Thymus (tissue), 11 donors: ENCODE measurements at regions not wholly inside any gene's neighbourhood (a gene's known extent, or its start where the extent isn't known, plus 50 kb on each side); places are given as distances from the start of the nearest gene placed in this dataset.
A peak's percentile ranks its signal among the peaks of the same experiment; 100 is the strongest.

Source experiments
- DNase-seq, 9 donors: peaks; one replicate each; pipeline ENCODE4 v3.0.0-alpha.2; 2013; ENCODE audit warnings: low spot score in 9 of 9, low read depth in 6 of 9, missing footprints in 1 of 9
- H3K27ac ChIP-seq, 2 donors: one replicate each; pipeline ENCODE4 v1.5.1; 2013; ENCODE audit warnings: control low read depth in 1 of 2, low read depth in 1 of 2, low read length in 1 of 2, mild to moderate bottlenecking in 1 of 2, moderate library complexity in 1 of 2
- H3K27me3 ChIP-seq, 2 donors: one replicate each; pipeline ENCODE4 v1.5.1; 2013; ENCODE audit warnings: low read length in 1 of 2; ENCODE audit not compliant: control insufficient read depth in 2 of 2, insufficient read depth in 1 of 2
- H3K36me3 ChIP-seq, 2 donors: one replicate each; pipeline ENCODE4 v1.5.1; 2013; ENCODE audit warnings: low read length in 1 of 2, mild to moderate bottlenecking in 1 of 2, moderate library complexity in 1 of 2; ENCODE audit not compliant: control insufficient read depth in 2 of 2, insufficient read depth in 2 of 2
- H3K4me1 ChIP-seq, 2 donors: one replicate each; pipeline ENCODE4 v1.5.1; 2013; ENCODE audit warnings: low read length in 2 of 2; ENCODE audit not compliant: control insufficient read depth in 2 of 2, insufficient read depth in 2 of 2
- H3K4me3 ChIP-seq, 2 donors: one replicate each; pipeline ENCODE4 v1.5.1; 2013; ENCODE audit warnings: low read length in 2 of 2, control low read depth in 1 of 2, mild to moderate bottlenecking in 1 of 2
- H3K9me3 ChIP-seq, 2 donors: one replicate each; pipeline ENCODE4 v1.5.1; 2013; ENCODE audit warnings: low read length in 1 of 2, mild to moderate bottlenecking in 1 of 2; ENCODE audit not compliant: control insufficient read depth in 2 of 2, insufficient read depth in 1 of 2
- WGBS: extraction: QIAGEN DNeasy Blood & Tissue Kit; methylation state at CpG from one replicate; pipeline ENCODE4 v1.1.7; 2013; 5-methylcytosine and 5-hydroxymethylcytosine counted together
- donor health status: healthy.

DNA sequence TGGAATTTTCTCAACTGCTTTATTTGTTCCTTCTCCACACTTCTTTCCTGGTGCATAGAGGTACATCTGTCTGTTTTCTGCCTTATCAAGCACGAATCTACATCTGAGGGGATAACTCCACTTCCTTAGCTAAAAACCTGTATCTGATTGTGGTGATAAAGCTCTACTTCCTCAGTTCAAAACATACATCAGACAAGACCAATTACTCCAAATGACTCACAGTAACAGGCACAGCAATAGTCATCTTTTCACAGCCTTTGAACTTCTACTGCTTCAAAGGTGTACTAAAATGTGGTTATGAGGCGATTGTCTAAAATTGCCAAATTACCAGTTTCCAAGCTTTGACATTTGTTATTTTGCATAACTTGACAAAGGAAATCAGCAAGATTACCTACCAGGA is 803.6 kb upstream of the ZEB2 start:
- WGBS, result 7% methylated on average over 2 of the region's 2 CpGs
- H3K36me3 ChIP-seq, result no peaks in the 10 kb centered on the region
- DNase-seq, result peak; percentile 12 to 72 (median 34)
- no peaks in the 10 kb centered on the region for H3K27me3 ChIP-seq
- H3K4me1 ChIP-seq, result peaks cover 0 to 8% of the 10 kb centered on the region in 2 donors
- H3K4me3 ChIP-seq, result no peak overlapping the region
- no peaks in the 10 kb centered on the region for H3K9me3 ChIP-seq
- no peak overlapping the region for H3K27ac ChIP-seq

DNA sequence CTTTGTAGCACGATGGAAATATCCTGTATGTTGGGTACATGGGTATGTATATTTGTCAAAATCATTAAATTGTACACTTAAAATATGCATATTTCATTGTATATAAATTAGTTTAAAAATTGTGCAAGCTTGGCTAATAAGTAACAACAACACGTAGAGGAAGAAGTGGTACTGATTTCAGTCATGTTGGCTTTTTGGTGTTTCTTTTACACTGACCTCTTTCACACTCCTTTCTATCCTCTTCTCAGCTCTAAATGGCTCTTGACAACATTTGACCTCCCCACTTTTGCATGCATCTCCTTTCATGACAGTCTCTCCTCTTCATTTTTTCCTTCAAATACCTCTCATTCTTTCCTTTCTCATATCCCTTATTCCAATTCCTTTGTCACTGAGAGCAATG is 801.4 kb upstream of the ZEB2 start:
- peaks cover 0 to 8% of the 10 kb centered on the region in 2 donors for H3K4me1 ChIP-seq
- no peak for DNase-seq
- no peak overlapping the region for H3K4me3 ChIP-seq
- H3K27ac ChIP-seq, result no peak overlapping the region
- no peaks in the 10 kb centered on the region for H3K36me3 ChIP-seq
- no peaks in the 10 kb centered on the region for H3K9me3 ChIP-seq
- H3K27me3 ChIP-seq, result no peaks in the 10 kb centered on the region
- WGBS, result 94% methylated on average over 2 of the region's 2 CpGs

DNA sequence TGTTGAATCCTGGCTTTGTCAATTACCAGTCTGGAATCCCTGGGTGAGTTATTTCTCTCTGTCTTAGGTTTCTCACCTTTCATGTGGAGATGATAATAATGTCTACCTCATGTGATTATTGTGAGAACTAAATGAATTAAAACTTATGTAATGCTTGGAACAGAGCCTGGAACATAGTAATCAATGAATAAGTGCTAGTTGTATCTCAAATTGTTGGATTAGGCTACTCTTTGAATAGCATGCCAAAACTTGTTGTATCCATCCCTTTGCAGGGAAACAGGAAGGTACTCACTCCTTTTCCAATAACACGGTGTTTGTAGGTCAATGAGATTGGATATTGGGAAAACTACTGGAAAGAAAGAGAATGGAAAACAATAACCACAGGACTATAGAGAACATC is 796.6 kb upstream of the ZEB2 start:
- H3K27me3 ChIP-seq, result no peaks in the 10 kb centered on the region
- H3K9me3 ChIP-seq, result peaks cover 0 to 4% of the 10 kb centered on the region in 2 donors
- H3K36me3 ChIP-seq, result no peaks in the 10 kb centered on the region
- no peak overlapping the region for H3K27ac ChIP-seq
- DNase-seq, result no peak
- no peaks in the 10 kb centered on the region for H3K4me1 ChIP-seq
- H3K4me3 ChIP-seq, result no peak overlapping the region
- whole genome bisulfite sequencing, result 99% methylated on average over 1 of the region's 1 CpG

DNA sequence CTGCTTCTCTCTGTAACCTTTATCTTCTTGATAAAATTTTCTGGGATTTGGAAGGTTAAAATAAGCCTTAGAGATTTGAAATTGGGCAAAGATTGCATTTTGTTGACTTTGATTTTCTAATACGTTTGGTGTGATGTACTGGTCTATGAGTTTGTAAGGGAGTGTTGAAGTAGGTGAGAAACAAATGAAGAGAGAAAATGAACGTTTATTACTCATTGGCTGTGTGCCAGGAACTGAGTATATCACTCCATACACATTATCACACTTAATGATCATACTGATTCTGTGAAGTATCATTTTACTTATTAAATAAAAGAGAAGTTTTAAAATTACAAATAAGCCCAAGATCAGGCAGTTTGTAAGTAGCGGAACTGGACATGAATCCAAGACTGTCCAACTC is 795.1 kb upstream of the ZEB2 start:
- H3K27me3 ChIP-seq, result no peaks in the 10 kb centered on the region
- H3K4me1 ChIP-seq, result no peaks in the 10 kb centered on the region
- no peak for DNase-seq
- H3K27ac ChIP-seq, result no peak overlapping the region
- peaks cover 0 to 4% of the 10 kb centered on the region in 2 donors for H3K9me3 ChIP-seq
- 90% methylated on average over 3 of the region's 3 CpGs for WGBS
- H3K36me3 ChIP-seq, result no peaks in the 10 kb centered on the region
- no peak overlapping the region for H3K4me3 ChIP-seq

DNA sequence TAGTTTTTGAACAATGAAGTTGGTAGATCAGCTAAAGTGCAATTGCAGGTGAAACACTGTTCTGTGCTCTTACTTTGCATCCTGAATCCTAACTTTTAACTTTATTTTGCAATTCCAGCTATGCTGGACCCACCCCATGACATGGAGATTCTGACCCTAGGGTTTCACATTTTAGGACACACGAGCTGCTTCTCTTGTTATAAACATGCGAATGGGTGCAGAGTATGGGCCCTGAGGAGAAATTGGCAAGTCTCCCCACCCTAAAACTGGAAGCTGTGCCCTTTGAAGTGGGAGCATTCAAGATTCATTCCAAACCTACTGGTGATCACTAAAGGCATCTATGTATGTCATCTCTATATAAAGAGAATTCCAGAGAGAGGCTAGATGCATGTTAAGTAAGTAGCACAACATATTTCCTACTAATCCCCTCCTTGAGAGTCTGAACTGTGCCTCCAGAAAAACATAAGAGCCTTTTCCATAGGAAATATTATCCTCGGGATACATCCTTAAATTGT is 794.3 kb upstream of the ZEB2 start:
- WGBS, result 97% methylated on average over 3 of the region's 3 CpGs
- H3K36me3 ChIP-seq, result no peaks in the 10 kb centered on the region
- H3K9me3 ChIP-seq, result peaks cover 0 to 4% of the 10 kb centered on the region in 2 donors
- DNase-seq, result no peak
- no peaks in the 10 kb centered on the region for H3K27me3 ChIP-seq
- H3K4me3 ChIP-seq, result no peak overlapping the region
- no peaks in the 10 kb centered on the region for H3K4me1 ChIP-seq
- H3K27ac ChIP-seq, result no peak overlapping the region

DNA sequence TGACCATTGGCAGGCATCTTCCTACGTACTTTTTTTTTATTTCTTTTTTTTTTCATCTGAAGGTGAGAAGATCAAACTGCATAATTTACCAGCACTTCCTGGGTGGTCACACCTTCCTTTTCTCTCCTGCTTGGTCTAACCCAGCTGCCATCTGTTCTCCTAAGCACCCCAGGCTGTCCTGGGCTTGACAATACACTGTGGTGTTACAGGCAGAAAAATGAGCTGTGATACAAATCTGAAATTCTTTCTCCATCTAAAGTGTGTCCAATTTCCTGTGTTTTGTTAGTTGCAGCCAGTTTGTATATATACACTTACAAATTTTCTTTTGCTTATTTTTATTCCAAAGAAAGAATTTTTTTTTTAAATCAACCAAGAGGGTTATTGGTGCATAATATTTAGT is 786.0 kb upstream of the ZEB2 start:
- Histone ChIP-seq H3K4me3 (no peak overlapping the region), H3K4me1 (no peaks in the 10 kb centered on the region), H3K27ac (no peak overlapping the region), H3K27me3 (no peaks in the 10 kb centered on the region), H3K36me3 (no peaks in the 10 kb centered on the region), H3K9me3 (no peaks in the 10 kb centered on the region)
- WGBS, result 53% methylated on average over 1 of the region's 1 CpG
- no peak for DNase-seq

DNA sequence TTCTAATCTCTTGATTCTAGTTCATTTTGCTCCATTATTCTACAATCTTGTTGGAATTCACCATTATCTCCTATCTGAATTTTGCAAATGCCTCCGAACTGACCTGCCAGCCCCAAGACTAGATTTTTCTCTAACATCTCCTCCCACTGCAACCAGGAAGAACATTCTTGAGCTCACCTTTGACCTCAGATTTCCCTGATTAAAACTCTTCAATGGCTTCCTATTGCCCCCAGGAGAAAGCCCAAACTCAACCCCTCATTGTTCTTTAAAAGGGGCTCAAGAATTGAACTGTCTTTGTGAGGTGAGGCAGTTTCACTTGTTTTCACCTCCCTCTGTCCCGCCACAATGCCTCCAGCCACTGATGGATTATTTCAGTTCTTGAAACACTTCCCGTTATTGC is 784.6 kb upstream of the ZEB2 start:
- DNase-seq, result no peak
- Histone ChIP-seq H3K4me1 (no peaks in the 10 kb centered on the region), H3K4me3 (no peak overlapping the region), H3K27me3 (no peaks in the 10 kb centered on the region), H3K27ac (no peak overlapping the region), H3K36me3 (no peaks in the 10 kb centered on the region), H3K9me3 (no peaks in the 10 kb centered on the region)
- WGBS, result 99% methylated on average over 3 of the region's 3 CpGs

DNA sequence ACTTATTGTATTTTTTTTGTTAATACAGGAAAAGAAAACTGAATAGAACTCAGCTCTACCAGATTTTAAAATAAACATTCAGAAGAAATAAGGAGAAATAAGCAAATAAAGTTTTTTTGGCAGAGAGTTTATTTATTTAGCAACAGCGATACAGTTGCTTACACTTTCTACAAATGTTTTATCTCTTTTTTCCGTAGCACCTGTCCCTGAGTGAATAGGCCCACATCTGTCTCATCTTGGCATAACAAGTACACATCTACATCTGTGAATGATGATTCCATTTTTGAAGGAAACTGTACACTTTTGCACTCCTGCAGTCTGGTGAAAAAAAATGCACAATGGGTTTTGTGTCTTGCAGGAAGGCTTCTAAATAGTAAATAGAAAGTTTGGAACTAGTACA is 783.6 kb upstream of the ZEB2 start:
- H3K4me1 ChIP-seq, result no peaks in the 10 kb centered on the region
- 96% methylated on average over 2 of the region's 2 CpGs for WGBS
- no peaks in the 10 kb centered on the region for H3K36me3 ChIP-seq
- DNase-seq, result no peak
- H3K4me3 ChIP-seq, result no peak overlapping the region
- H3K9me3 ChIP-seq, result no peaks in the 10 kb centered on the region
- no peak overlapping the region for H3K27ac ChIP-seq
- H3K27me3 ChIP-seq, result no peaks in the 10 kb centered on the region

DNA sequence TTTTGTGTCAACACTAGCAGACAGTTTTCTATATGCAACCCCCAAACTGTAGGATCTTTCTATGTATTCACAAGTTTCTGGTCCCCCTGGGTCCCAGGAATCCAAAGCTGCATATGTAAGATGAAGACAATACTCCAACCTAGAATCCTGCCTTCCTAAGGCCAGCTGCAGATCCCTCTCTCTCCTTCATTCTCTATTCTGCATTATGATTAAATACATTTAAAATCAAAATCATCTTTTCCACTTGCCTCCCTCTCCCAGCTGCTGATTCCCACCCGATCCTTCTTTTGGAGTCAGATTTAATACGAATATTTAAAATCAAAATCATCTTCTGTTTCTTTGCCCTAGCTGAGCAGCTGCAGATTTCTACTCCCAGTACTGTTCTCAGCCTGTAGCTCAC is 783.0 kb upstream of the ZEB2 start:
- H3K27ac ChIP-seq, result no peak overlapping the region
- H3K4me3 ChIP-seq, result no peak overlapping the region
- WGBS, result 97% methylated on average over 2 of the region's 2 CpGs
- DNase-seq, result no peak
- H3K9me3 ChIP-seq, result no peaks in the 10 kb centered on the region
- no peaks in the 10 kb centered on the region for H3K4me1 ChIP-seq
- no peaks in the 10 kb centered on the region for H3K36me3 ChIP-seq
- no peaks in the 10 kb centered on the region for H3K27me3 ChIP-seq

DNA sequence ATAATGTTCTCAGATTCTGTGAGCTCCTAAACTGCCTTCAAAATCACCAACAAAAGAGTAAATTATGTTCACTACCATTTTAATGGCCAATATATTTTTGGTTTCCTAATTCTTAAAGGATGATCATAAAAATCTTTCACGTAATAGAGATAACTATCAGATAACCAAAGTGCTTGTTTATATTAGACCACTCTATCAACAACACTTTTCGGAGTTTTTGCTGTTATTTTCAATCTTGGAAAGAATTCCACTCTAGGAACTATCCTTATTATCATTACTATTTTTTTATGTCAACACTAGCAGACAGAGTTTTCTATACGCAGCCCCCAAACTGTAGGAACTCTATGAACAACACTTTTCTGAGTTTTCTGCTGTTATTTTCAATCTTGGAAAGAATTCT is 782.5 kb upstream of the ZEB2 start:
- Histone ChIP-seq H3K4me3 (no peak overlapping the region), H3K9me3 (no peaks in the 10 kb centered on the region), H3K27me3 (no peaks in the 10 kb centered on the region), H3K27ac (no peak overlapping the region), H3K4me1 (no peaks in the 10 kb centered on the region), H3K36me3 (no peaks in the 10 kb centered on the region)
- no peak for DNase-seq
- 94% methylated on average over 3 of the region's 3 CpGs for WGBS
